B cell (primary cell): ENCODE measurements at regions not wholly inside any gene's neighbourhood (a gene's known extent, or its start where the extent isn't known, plus 50 kb on each side); places are given as distances from the start of the nearest gene placed in this dataset.

Source experiments
- CTCF ChIP-seq: fragments of 200-600 bp; IDR thresholded peaks from one replicate; pipeline ENCODE4 v1.8.0; 2022; ENCODE audit warnings: antibody characterized with exemption, mild to moderate bottlenecking
- EZH2 ChIP-seq: IDR thresholded peaks from 2 replicates; pipeline ENCODE4 v1.6.1; 2012; ENCODE audit warnings: borderline replicate concordance, low read depth, mild to moderate bottlenecking, moderate library complexity, low read length; ENCODE audit not compliant: insufficient read depth, poor library complexity, severe bottlenecking

GRCh38 chr12:78290606-78291345, 460.1 kb downstream of the NAV3 start:
- TF ChIP-seq CTCF (no peak), EZH2 (no peak)
